Hepatocyte (in vitro differentiated cells): ENCODE measurements at regions not wholly inside any gene's neighbourhood (a gene's known extent, or its start where the extent isn't known, plus 50 kb on each side); places are given as distances from the start of the nearest gene placed in this dataset.

Experiments used
- CTCF ChIP-seq: fragments of 200-600 bp; sonication (generic); IDR thresholded peaks from 2 replicates; pipeline ENCODE4 v1.5.1; 2016; ENCODE audit warnings: antibody characterized with exemption, mild to moderate bottlenecking; ENCODE audit not compliant: poor library complexity
- EZH2 ChIP-seq: fragments of 200-600 bp; sonication (generic); IDR thresholded peaks from 2 replicates; pipeline ENCODE4 v1.6.1; 2016; ENCODE audit warnings: antibody characterized with exemption, mild to moderate bottlenecking, borderline replicate concordance
- EZH2phosphoT487 ChIP-seq: fragments of 200-600 bp; sonication (generic); IDR thresholded peaks from one replicate; pipeline ENCODE4 v1.6.1; 2018; ENCODE audit warnings: antibody characterized with exemption, mild to moderate bottlenecking, low read depth, moderate library complexity; ENCODE audit not compliant: unreplicated experiment, severe bottlenecking

- no peak for TF ChIP-seq CTCF
- TF ChIP-seq EZH2 = no peak
- TF ChIP-seq EZH2phosphoT487 = no peak
Measured at GRCh38 chr10:3648170-3648569, 136.8 kb downstream of the KLF6 start.
